PC-3 (cell line): ENCODE measurements at regions not wholly inside any gene's neighbourhood (a gene's known extent, or its start where the extent isn't known, plus 50 kb on each side); places are given as distances from the start of the nearest gene placed in this dataset.
"Not testable (repeated sequence)": the region's sequence is repeated elsewhere in the genome, so short reads cannot be mapped to it uniquely, and the experiment has no call there.

ENCODE experiments used
- ATAC-seq: fragments of 200-7000 bp; cut with Tn5 transposase; 2 replicates; pipeline ENCODE4 v1.9.1; 2020; ENCODE audit warnings: mild to moderate bottlenecking, moderate library complexity
- BruUV-seq: library from RNA; stranded (reverse); fragments of 400-500 nt; replicated peaks from 2 replicates; lab custom pipeline; 2021; lab: Mats Ljungman, UMichigan
- CTCF ChIA-PET: fragments of 300-600 bp; sonication (Branson Sonifier 250); formaldehyde crosslinking; loops from one replicate; lab custom pipeline; 2022; ENCODE audit warnings: antibody characterized with exemption; lab: Charles Lee
- POLR2A ChIA-PET: fragments of 300-600 bp; sonication (Branson Sonifier 250); formaldehyde crosslinking; loops from one replicate; lab custom pipeline; 2022; ENCODE audit warnings: antibody characterized with exemption; ENCODE audit not compliant: unreplicated experiment; lab: Charles Lee
- DNase-seq: peaks from one replicate; pipeline ENCODE4 v3.0.0-alpha.2; 2015
- H2AFZ ChIP-seq: fragments of 300-600 bp; sonication (generic); 2 replicates; pipeline ENCODE4 v1.6.0; 2016; ENCODE audit warnings: antibody characterized with exemption, low read length
- H3F3A ChIP-seq: fragments of 300-600 bp; sonication (generic); one replicate; pipeline ENCODE4 v1.6.0; 2017; ENCODE audit warnings: antibody characterized with exemption, low read length, control low read depth, mild to moderate bottlenecking; ENCODE audit not compliant: unreplicated experiment
- H3K27ac ChIP-seq: fragments of 300-600 bp; sonication (generic); 2 replicates; pipeline ENCODE4 v1.5.1; 2016; ENCODE audit warnings: mild to moderate bottlenecking, low read length
- H3K27me3 ChIP-seq: fragments of 300-600 bp; sonication (generic); 2 replicates; pipeline ENCODE4 v1.6.1; 2016; ENCODE audit warnings: low read length, mixed read lengths
- H3K36me3 ChIP-seq: fragments of 300-600 bp; sonication (generic); 2 replicates; pipeline ENCODE4 v1.6.1; 2016; ENCODE audit warnings: low read depth, mixed run types, low read length, mixed read lengths
- H3K4me1 ChIP-seq: fragments of 300-600 bp; sonication (generic); 2 replicates; pipeline ENCODE4 v1.5.1; 2016; ENCODE audit warnings: low read length; ENCODE audit not compliant: insufficient read depth
- H3K4me2 ChIP-seq: fragments of 300-600 bp; sonication (generic); 2 replicates; pipeline ENCODE4 v1.6.0; 2016; ENCODE audit warnings: low read length
- H3K4me3 ChIP-seq: fragments of 300-600 bp; sonication (generic); 2 replicates; pipeline ENCODE4 v1.5.1; 2016; ENCODE audit warnings: mild to moderate bottlenecking, low read length, mixed read lengths
- H3K79me2 ChIP-seq: fragments of 300-600 bp; sonication (generic); 2 replicates; pipeline ENCODE4 v1.6.1; 2017; ENCODE audit warnings: low read length, mixed read lengths
- H3K9ac ChIP-seq: fragments of 300-600 bp; sonication (generic); 2 replicates; pipeline ENCODE4 v1.6.0; 2016; ENCODE audit warnings: mild to moderate bottlenecking, low read length
- H3K9me2 ChIP-seq: fragments of 300-600 bp; sonication (generic); replicated peaks from 2 replicates; pipeline ENCODE4 v1.6.1; 2016; ENCODE audit warnings: mixed run types, low read length, mixed read lengths
- H3K9me3 ChIP-seq: fragments of 300-600 bp; sonication (generic); 2 replicates; pipeline ENCODE4 v1.6.1; 2016; ENCODE audit warnings: low read length, mixed read lengths
- H4K20me1 ChIP-seq: fragments of 300-600 bp; sonication (generic); 2 replicates; pipeline ENCODE4 v1.6.1; 2016; ENCODE audit warnings: low read length, mixed read lengths
- CTCF ChIP-seq: fragments of 300-600 bp; sonication (generic); conservative IDR thresholded peaks from 2 replicates; pipeline ENCODE4 v1.5.1; 2017; ENCODE audit warnings: antibody characterized with exemption, low read depth, mild to moderate bottlenecking, low read length
- EZH2 ChIP-seq: fragments of 300-600 bp; sonication (generic); IDR thresholded peaks from one replicate; pipeline ENCODE4 v1.6.1; 2017; ENCODE audit warnings: antibody characterized with exemption, mild to moderate bottlenecking, low read length; ENCODE audit not compliant: unreplicated experiment
- EZH2phosphoT487 ChIP-seq: fragments of 300-600 bp; sonication (generic); IDR thresholded peaks from 2 replicates; pipeline ENCODE4 v1.6.1; 2018; ENCODE audit warnings: mild to moderate bottlenecking, antibody characterized with exemption, low read length, borderline replicate concordance
- intact Hi-C: fragments of 100-400 bp; cut with micrococcal nuclease; formaldehyde crosslinking; loops from 2 replicates; pipeline ENCODE4 v1.9.0; 2023

- no TSS peak for BruUV-seq
- no peaks in the 10 kb centered on the region for H3K4me1 ChIP-seq
- POLR2A ChIA-PET: no interaction called here
- no peaks in the 10 kb centered on the region for H3K9me3 ChIP-seq
- no peak overlapping the region for H2AFZ ChIP-seq
- H3F3A ChIP-seq: no peaks in the 10 kb centered on the region
- no peaks in the 10 kb centered on the region for H4K20me1 ChIP-seq
- DNase-seq (peak; percentile 31), ATAC-seq (no peak; the same call in 1 of the 2 replicates)
- no peak overlapping the region for H3K4me2 ChIP-seq
- no peaks in the 10 kb centered on the region for H3K79me2 ChIP-seq
- TF ChIP-seq EZH2phosphoT487 (no peak), CTCF (peak; percentile 42; the same call in 1 of the 2 replicates)
- no peaks in the 10 kb centered on the region for H3K9me2 ChIP-seq
- CTCF ChIA-PET: no interaction called here
- no peak overlapping the region for H3K9ac ChIP-seq
- H3K27ac ChIP-seq: no peak overlapping the region
- peaks cover 76% of the 10 kb centered on the region for H3K27me3 ChIP-seq
- no peak overlapping the region for H3K4me3 ChIP-seq
- intact Hi-C loops: no loop called here
- no peaks in the 10 kb centered on the region for H3K36me3 ChIP-seq
These were observed 84.1 kb downstream of the TSN start for GRCh38 chr2:121839584-121839983.

GRCh38 chr2:121849236-121849635, 93.8 kb downstream of the TSN start:
- POLR2A ChIA-PET: no interaction called here
- H4K20me1 ChIP-seq: no peaks in the 10 kb centered on the region
- no peak overlapping the region for H3K9ac ChIP-seq
- no peaks in the 10 kb centered on the region for H3K79me2 ChIP-seq
- no peaks in the 10 kb centered on the region for H3K9me2 ChIP-seq
- H3F3A ChIP-seq: no peaks in the 10 kb centered on the region
- H3K4me3 ChIP-seq: no peak overlapping the region
- peaks cover 62% of the 10 kb centered on the region for H3K27me3 ChIP-seq
- H3K4me2 ChIP-seq: no peak overlapping the region
- TF ChIP-seq CTCF: no peak
- no peak for TF ChIP-seq EZH2
- no peak for TF ChIP-seq EZH2phosphoT487
- H3K27ac ChIP-seq: no peak overlapping the region
- no peaks in the 10 kb centered on the region for H3K9me3 ChIP-seq
- H2AFZ ChIP-seq: no peak overlapping the region
- ATAC-seq (no peak), DNase-seq (no peak)
- intact Hi-C loops: no loop called here
- no TSS peak for BruUV-seq
- H3K4me1 ChIP-seq: no peaks in the 10 kb centered on the region
- H3K36me3 ChIP-seq: no peaks in the 10 kb centered on the region
- CTCF ChIA-PET: no interaction called here

- H3K9me2 ChIP-seq, H3K4me3 ChIP-seq, BruUV-seq, H3K4me1 ChIP-seq, ATAC-seq, POLR2A ChIA-PET, H3K4me2 ChIP-seq, CTCF ChIA-PET, H4K20me1 ChIP-seq, H3K79me2 ChIP-seq, intact Hi-C loops, DNase-seq, H3K9ac ChIP-seq, H3K9me3 ChIP-seq, H3K27ac ChIP-seq, H3F3A ChIP-seq, H2AFZ ChIP-seq, H3K36me3 ChIP-seq: not testable (repeated sequence)
- peaks cover 72% of the 10 kb centered on the region for H3K27me3 ChIP-seq
These were observed 97.7 kb downstream of the TSN start for GRCh38 chr2:121853149-121853548.
